ENCODE measurements at regions not wholly inside any gene's neighbourhood (a gene's known extent, or its start where the extent isn't known, plus 50 kb on each side); places are given as distances from the start of the nearest gene placed in this dataset.
"Not testable (repeated sequence)": the region's sequence is repeated elsewhere in the genome, so short reads cannot be mapped to it uniquely, and the experiment has no call there.

GRCh38 chr6:27804851-27805250 lies 107.3 kb downstream of the OR2B2 start:
- no peak for DNase-seq

GRCh38 chr6:27800731-27801373 lies 111.3 kb downstream of the OR2B2 start:
- no peak for DNase-seq

DNA sequence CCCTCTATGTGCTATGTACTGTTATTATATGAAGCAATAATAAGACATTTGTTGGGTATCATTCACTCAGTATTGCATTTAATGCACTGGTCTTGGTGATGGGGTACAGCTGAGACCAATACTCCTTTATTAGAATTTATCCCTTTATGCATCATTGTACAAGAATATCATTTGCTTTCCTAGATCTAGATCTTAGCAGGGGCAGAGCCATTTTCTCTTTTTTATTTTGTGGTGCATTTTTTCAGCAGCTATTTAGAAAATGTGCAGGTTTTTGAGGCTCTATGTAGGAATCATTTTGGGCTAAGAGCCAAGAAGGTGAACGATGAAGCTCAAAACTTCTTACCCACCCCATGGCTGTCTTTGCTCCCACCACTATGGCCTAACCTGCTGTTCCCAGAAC lies 114.2 kb downstream of the OR2B2 start:
- no peak for DNase-seq

- not testable (repeated sequence) for DNase-seq
Observed at GRCh38 chr6:27796736-27797481, 115.3 kb downstream of the OR2B2 start.

GRCh38 chr6:27795697-27796494 lies 116.3 kb downstream of the OR2B2 start:
- DNase-seq: peak; percentile 88

DNA sequence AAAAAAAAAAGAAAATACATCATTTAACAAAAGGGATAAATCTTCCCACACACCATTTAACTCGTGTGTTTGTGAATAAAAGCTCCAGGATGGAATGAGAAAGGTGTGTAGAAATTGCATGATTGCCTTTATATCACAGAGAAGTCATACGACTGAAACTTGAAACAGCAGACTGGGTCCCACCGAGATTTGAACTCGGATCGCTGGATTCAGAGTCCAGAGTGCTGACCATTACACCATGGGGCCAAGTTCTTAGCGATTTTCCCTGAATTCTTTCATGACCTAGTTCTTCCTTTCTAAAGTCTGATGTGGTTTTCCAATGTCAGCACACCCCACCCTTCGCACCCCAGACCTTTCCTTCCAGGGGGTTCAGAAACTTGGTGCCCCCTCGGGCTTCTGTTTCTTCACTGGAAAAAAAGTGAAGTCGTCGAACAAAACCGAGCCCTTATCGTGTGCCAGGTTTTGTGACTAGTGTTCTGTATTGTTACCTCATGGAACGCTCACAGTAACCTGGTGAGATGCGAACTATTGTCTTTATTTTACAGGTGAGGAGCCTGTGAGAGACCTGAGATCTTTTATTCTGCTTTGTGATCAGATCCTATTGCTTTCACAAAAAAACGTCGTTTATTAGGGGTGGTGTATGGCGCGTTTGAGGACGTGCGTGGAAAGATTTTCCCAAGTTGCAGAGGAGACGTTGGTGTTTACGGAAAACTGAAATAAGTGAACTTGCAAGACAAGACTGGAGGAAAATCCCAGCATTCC lies 120.8 kb downstream of the OR2B2 start:
- DNase-seq: no peak

DNA sequence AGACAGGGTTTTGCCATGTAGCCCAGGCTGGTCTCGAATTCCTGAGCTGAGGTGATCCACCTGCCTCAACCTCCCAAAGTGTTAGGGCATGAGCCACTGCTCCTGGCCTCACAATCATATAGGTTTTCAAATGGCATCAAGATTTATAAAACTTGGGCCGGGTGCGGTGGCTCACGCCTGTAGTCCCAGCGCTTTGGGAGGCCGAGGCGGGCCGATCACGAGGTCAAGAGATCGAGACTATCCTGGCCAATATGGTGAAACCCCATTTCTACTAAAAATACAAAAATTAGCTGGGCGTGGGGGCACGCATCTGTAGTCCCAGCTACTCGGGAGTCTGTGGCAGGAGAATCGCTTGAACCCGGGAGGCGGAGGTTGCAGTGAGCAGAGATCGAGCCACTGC lies 123.8 kb downstream of the OR2B2 start:
- DNase-seq: not testable (repeated sequence)

DNA sequence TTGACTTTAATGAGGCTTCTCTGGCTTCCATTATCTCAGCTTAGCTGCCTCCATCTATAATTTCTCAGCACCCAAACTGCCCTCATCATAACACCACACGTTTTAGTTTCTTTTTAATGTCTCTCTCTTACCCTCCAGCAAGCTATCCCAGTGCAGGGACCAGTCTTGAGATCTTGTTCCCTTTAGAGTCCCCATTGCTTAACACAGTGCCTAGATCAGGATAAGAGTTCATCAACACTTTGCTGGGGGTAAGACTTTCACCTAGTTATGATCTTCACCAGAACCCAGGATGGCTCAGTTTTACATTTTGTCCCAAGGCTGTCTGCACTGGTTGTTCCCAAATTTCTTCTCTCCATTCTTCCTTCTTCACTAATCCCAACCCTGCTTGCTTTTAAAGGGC lies 126.1 kb downstream of the OR2B2 start:
- no peak for DNase-seq

- no peak for DNase-seq
Observed at GRCh38 chr6:27785294-27785693, 126.9 kb downstream of the OR2B2 start.

GRCh38 chr6:27782748-27783147 lies 129.4 kb downstream of the OR2B2 start:
- DNase-seq: no peak

- no peak for DNase-seq
Observed at GRCh38 chr6:27778625-27779417, 133.4 kb downstream of the OR2B2 start.

DNA sequence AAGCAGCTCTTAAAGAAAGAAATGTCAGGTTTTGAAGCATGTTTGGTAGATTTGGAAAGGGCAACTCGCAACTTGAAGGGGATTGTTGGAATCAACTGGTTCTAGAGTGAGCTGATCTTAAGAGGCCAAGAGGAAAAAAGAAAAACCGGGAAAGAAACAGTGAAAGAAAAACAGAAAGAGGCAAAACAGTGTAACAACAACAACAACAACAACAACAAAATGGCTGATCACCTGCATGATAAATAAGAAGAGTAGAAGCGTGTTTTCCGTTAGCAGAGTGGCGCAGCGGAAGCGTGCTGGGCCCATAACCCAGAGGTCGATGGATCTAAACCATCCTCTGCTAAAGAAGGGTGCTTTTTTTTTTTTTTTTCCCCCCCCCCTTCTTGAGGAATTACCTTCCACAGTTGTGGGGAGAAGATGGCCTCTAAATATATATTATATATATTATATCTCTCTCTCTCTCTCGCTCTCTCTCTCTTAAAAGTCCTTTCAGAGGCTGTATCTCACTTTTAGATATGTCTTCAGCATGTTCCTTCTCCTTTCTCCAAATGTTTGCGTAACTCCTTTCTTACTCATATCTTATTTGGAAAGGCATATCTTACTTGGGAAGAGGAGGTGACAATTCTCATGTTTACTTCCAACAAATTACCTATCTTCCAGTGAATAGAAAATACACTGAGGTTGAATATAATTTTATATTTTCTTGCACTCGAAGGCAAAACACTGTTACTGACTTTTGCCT lies 134.4 kb downstream of the OR2B2 start:
- no peak for DNase-seq

GRCh38 chr6:27777126-27777525 lies 135.1 kb downstream of the OR2B2 start:
- DNase-seq: no peak

DNA sequence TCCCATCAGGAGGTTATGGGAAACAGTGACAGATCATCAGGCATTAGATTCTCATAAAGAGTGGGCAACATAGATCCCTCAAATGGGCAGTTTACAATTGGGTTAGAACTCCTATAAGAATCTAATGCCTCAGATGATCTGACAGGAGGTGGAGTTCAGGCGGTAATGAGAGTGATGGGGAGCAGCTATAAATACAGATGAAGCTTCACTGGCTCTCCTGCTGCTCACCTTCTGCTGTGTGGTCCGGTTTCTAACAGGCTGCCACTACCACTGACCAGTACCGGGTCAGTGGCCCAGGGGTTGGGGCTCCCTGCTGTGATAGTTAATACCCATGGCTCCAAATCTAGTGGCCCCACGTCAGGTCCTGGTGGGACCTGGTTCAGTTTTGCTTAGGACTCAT lies 135.7 kb downstream of the OR2B2 start:
- DNase-seq: no peak

- DNase-seq: no peak
Observed at GRCh38 chr6:27775796-27776184, 136.4 kb downstream of the OR2B2 start.

GRCh38 chr6:27775138-27775795 lies 136.9 kb downstream of the OR2B2 start:
- not testable (repeated sequence) for DNase-seq

GRCh38 chr6:27774264-27774600 lies 138.0 kb downstream of the OR2B2 start:
- not testable (repeated sequence) for DNase-seq

DNA sequence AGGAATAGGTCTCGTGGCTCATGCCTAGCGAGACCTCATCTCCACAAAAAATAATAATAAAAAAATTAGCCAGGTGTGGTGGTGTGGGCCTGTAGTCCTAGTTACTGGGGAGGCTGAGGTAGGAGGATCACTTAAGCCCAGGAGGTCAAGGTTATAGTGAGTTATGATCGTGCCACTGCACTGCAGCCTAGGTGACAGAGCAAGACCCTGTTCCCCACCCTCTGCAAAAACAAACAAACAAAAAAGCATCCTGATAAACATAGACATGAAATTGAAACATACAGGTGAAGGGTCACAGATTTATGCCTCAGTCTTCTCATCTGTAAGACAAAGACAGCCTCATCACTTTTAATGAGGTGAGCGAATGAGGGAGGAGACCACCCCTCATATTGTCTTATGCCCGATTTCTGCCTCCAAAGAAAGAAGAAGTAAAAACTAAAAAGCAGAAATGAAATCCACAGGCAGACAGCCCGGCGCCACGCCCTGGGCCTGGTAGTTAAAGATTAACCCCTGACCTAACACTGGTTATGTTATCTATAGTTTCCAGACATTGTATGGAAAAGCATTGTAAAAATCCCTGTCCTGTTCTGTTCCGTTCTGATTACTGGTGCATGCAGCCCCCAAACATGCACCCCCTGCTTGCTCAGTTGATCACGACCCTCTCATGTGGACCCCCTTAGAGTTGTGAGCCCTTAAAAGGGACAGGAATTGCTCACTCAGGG lies 138.5 kb downstream of the OR2B2 start:
- not testable (repeated sequence) for DNase-seq

DNA sequence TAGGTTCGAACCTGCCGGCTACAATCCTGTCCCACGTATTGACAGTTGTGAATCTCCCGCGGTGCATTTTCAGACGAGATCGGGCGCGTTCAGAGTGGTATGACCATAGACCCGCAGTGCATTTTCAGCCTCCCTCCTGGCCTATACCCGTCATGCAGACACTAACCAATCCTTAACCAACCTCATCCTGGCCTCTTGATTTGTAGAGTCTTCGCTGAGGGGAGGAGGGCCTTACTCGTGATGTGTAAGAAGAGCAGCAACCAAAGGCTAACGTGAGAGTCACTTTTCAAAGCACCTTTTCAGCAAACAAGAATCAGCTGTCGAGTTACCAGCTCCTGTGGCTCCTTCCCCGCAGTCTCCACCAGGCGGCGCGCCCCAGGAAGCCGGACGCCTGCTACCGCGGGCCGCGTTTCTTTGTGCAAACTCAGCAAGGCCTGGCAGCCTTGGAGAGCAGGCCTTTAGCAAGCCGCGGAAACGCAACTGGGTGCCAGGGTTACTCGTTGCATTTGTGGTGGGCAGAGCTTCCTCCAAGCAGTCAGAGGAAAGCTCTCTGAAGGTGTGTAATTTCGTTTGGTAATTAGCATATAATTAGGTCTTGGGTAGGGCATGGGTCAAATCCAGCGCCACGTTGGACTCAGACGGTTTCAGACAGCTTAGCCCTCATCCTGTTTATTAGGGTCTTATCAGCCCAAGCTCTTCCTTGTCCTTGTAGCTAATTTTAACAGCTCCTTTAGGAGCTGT lies 139.8 kb downstream of the OR2B2 start:
- peak; percentile 81 for DNase-seq

- DNase-seq: no peak
Observed at GRCh38 chr6:27771235-27771634, 141.0 kb downstream of the OR2B2 start.
